HepG2 (cell line): ENCODE measurements at regions not wholly inside any gene's neighbourhood (a gene's known extent, or its start where the extent isn't known, plus 50 kb on each side); places are given as distances from the start of the nearest gene placed in this dataset.
A peak's percentile ranks its signal among the peaks of the same experiment; 100 is the strongest.

Experiments
- ATAC-seq: fragments of 200-7000 bp; cut with Tn5 transposase; 3 replicates; pipeline ENCODE4 v1.9.1; 2020; ENCODE audit warnings: mild to moderate bottlenecking, moderate library complexity
- BruUV-seq: library from RNA; stranded (reverse); fragments of 400-500 nt; replicated peaks from 2 replicates; lab custom pipeline; 2021; lab: Mats Ljungman, UMichigan
- CTCF ChIA-PET: fragments of 300-600 bp; formaldehyde crosslinking; extraction: SDS; loops from one replicate; lab custom pipeline; 2021; ENCODE audit warnings: low total read pairs, inconsistent platforms, low intra/inter-chr PET ratio; lab: Yijun Ruan, JAX
- POLR2A ChIA-PET: fragments of 350-600 bp; sonication (Branson Sonifier 250); formaldehyde crosslinking; loops from one replicate; lab custom pipeline; 2020; ENCODE audit warnings: antibody characterized with exemption, inconsistent platforms; lab: Yijun Ruan, JAX
- DNase-seq: peaks from one replicate; pipeline ENCODE4 v3.0.0-alpha.2; 2015; ENCODE audit warnings: low spot score
- FAIRE-seq: peaks from 3 replicates; lab custom pipeline; 2011; peaks lifted over from hg19 to GRCh38; lab: Jason Lieb, UNC
- H2AFZ ChIP-seq: one replicate; pipeline ENCODE4 v1.6.1; 2011; ENCODE audit warnings: low read length, inconsistent platforms
- H3K27ac ChIP-seq: fragments of 300-600 bp; 3 replicates; pipeline ENCODE4 v1.8.0; 2011; ENCODE audit warnings: mixed run types, mild to moderate bottlenecking, mixed read lengths, low read length, inconsistent platforms; ENCODE audit not compliant: insufficient read depth; ENCODE audit errors: extremely low read length
- H3K27me3 ChIP-seq, 2 experiments: fragments of 200-600 bp in 1 of 2; 2 replicates in 1 of 2; 3 replicates in 1 of 2; pipeline versions ENCODE4 v1.6.0 to v1.8.0; 2011; ENCODE audit warnings: low read length in 2 of 2, mild to moderate bottlenecking in 2 of 2, moderate library complexity in 2 of 2, inconsistent platforms in 1 of 2; ENCODE audit not compliant: insufficient read depth in 2 of 2, control insufficient read depth in 1 of 2
- H3K36me3 ChIP-seq, 2 experiments: fragments of 200-600 bp in 1 of 2; replicated peaks in 1 of 2; 2 replicates in 1 of 2; 3 replicates in 1 of 2; pipeline versions ENCODE4 v1.5.1 to v1.8.0; 2011; ENCODE audit warnings: low read length in 2 of 2, inconsistent platforms in 1 of 2; ENCODE audit not compliant: insufficient read depth in 2 of 2, control insufficient read depth in 1 of 2
- H3K4me1 ChIP-seq: 2 replicates; pipeline ENCODE4 v1.5.1; 2012; ENCODE audit warnings: low read length, inconsistent platforms; ENCODE audit not compliant: insufficient read depth
- H3K4me2 ChIP-seq: 2 replicates; pipeline ENCODE4 v1.6.0; 2011; ENCODE audit warnings: low read depth, low read length, inconsistent platforms
- H3K4me3 ChIP-seq, 3 experiments: fragments of 200-600 bp in 1 of 3; sonication (generic), shearing (Covaris generic) in 1 of 3; replicated peaks in 1 of 3; 2 replicates each; pipeline ENCODE4 v1.5.1; 2011 to 2016; ENCODE audit warnings: low read length in 3 of 3, inconsistent platforms in 2 of 3, low read depth in 2 of 3, mild to moderate bottlenecking in 2 of 3, control low read depth in 1 of 3, mixed read lengths in 1 of 3; ENCODE audit not compliant: insufficient read depth in 1 of 3
- H3K79me2 ChIP-seq: one replicate; pipeline ENCODE4 v1.6.1; 2011; ENCODE audit warnings: low read length, inconsistent platforms; ENCODE audit not compliant: insufficient read depth
- H3K9ac ChIP-seq: 2 replicates; pipeline ENCODE4 v1.6.0; 2011; ENCODE audit warnings: mild to moderate bottlenecking, low read depth, low read length, inconsistent platforms; ENCODE audit not compliant: insufficient read depth
- H3K9me3 ChIP-seq: 2 replicates; pipeline ENCODE4 v1.5.1; 2012; ENCODE audit warnings: mild to moderate bottlenecking, low read length
- H4K20me1 ChIP-seq: 2 replicates; pipeline ENCODE4 v1.6.0; 2011; ENCODE audit warnings: inconsistent platforms, mild to moderate bottlenecking, low read length, moderate library complexity; ENCODE audit not compliant: insufficient read depth
- CHD4 ChIP-seq: fragments of 200-600 bp; sonication (generic); IDR thresholded peaks from 2 replicates; pipeline ENCODE4 v1.7.0; 2017; ENCODE audit warnings: mild to moderate bottlenecking, low read length, borderline replicate concordance
- DNMT1 ChIP-seq: sonication (generic); formaldehyde crosslinking; IDR thresholded peaks from 2 replicates; pipeline ENCODE4 v1.5.1; 2020; ENCODE audit warnings: mild to moderate bottlenecking, missing genetic modification reagents
- HNF4G ChIP-seq, 2 experiments: sonication (generic) in 1 of 2; formaldehyde crosslinking in 1 of 2; IDR thresholded peaks; 2 replicates each; pipeline versions ENCODE4 v1.4.0 to v1.6.1; 2011 to 2020; ENCODE audit warnings: borderline replicate concordance in 2 of 2, low read depth in 2 of 2, mild to moderate bottlenecking in 2 of 2, low read length in 1 of 2, missing genetic modification reagents in 1 of 2, moderate library complexity in 1 of 2
- RFX1 ChIP-seq: fragments of 450-650 bp; IDR thresholded peaks from 2 replicates; pipeline ENCODE4 v1.6.1; 2017
- SMAD3 ChIP-seq: sonication (generic); formaldehyde crosslinking; IDR thresholded peaks from 2 replicates; pipeline ENCODE4 v1.4.0; 2020; ENCODE audit warnings: missing genetic modification reagents
- ZNF550 ChIP-seq: sonication (generic); formaldehyde crosslinking; IDR thresholded peaks from 2 replicates; pipeline ENCODE4 v1.4.0; 2020; ENCODE audit warnings: mild to moderate bottlenecking, missing genetic modification reagents, borderline replicate concordance
- ZNF569 ChIP-seq: sonication (generic); formaldehyde crosslinking; IDR thresholded peaks from 2 replicates; pipeline ENCODE4 v1.5.0; 2020; ENCODE audit warnings: mild to moderate bottlenecking, missing genetic modification reagents, moderate library complexity, borderline replicate concordance
- ZSCAN29 ChIP-seq: sonication (generic); formaldehyde crosslinking; conservative IDR thresholded peaks from 2 replicates; pipeline ENCODE4 v1.4.0; 2020; ENCODE audit warnings: mild to moderate bottlenecking, missing genetic modification reagents
- WGBS: methylation state at CpG from one replicate; pipeline ENCODE4 v1.1.6; 2017; ENCODE audit warnings: low lambda C conversion rate; 5-methylcytosine and 5-hydroxymethylcytosine counted together
- in situ Hi-C: cut with HindIII; loops from 2 replicates; pipeline ENCODE4 v1.10.0; 2017; ENCODE audit warnings: low pct_unique_long_range_greater_than_20kb; ENCODE audit not compliant: extremely low pct_ligation_motif_present
- intact Hi-C: fragments of 100-400 bp; cut with micrococcal nuclease; formaldehyde crosslinking; loops from one replicate; pipeline ENCODE4 v1.10.0; 2022; ENCODE audit not compliant: unreplicated experiment
- TF ChIP-seq, protein P1 (sequence below): sonication (generic); formaldehyde crosslinking; IDR thresholded peaks from 2 replicates; pipeline ENCODE4 v1.5.0; 2020; ENCODE audit warnings: mild to moderate bottlenecking, low read depth, missing genetic modification reagents, borderline replicate concordance

DNA sequence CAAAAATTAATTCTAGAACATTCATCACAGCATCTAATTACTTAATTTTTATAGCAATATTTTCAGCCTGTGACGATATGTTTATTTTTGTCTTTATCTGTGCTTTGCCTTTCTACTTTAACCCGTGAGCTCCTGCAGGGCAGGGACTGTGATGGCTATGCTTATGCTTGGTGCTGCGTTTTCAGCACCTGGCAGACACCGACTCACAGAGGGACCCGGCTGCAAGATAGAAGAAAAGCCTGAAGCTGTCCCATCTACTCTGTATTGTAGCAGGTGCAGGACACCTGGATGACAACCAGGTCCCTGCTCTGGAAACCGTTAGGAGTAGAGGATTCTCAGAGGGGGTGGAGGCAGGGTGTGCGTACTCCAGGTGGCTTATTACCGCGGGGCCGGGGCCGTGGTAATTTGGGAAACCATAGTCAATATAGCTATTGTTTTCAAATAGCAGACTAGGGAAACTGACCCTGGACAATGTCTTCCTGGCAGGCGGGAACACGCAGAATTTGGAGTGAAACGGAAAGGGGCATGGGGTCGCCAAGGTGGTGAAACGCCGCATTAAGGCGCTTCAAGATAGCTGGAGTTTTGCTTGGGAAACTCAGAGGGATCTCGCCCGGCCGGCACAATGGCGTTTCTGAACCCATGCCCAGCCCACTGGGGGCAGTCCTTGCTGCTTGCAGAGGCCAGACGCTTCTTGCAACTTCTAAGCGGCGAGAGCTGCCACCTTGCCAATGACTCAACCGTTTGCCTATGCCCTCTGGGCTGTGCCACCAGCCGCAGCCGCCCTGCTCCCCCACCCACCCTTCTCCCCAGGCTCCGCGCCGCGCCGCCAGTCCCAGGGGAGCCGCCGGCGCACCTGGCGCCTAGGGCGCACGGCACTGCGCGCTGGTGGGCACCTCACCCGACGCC lies 140.1 kb upstream of the PALM2AKAP2 start (continued):
- TF ChIP-seq, protein P1, sequence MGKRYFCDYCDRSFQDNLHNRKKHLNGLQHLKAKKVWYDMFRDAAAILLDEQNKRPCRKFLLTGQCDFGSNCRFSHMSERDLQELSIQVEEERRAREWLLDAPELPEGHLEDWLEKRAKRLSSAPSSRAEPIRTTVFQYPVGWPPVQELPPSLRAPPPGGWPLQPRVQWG (CRISPR knock-in tag) = no peak
- no peak for TF ChIP-seq SMAD3 (CRISPR knock-in tag)
- TF ChIP-seq ZNF550 (CRISPR knock-in tag) = no peak
- TF ChIP-seq DNMT1 = no peak
- TF ChIP-seq HNF4G (IDR thresholded peaks at IDR 0.05; ENCODE audit: borderline replicate concordance, low read depth, low read length) = no peak
- no peak for TF ChIP-seq HNF4G (CRISPR knock-in tag; IDR thresholded peaks at IDR 0.05; ENCODE audit: borderline replicate concordance, low read depth)
- no peak for TF ChIP-seq CHD4
- TF ChIP-seq ZNF569 = no peak

DNA sequence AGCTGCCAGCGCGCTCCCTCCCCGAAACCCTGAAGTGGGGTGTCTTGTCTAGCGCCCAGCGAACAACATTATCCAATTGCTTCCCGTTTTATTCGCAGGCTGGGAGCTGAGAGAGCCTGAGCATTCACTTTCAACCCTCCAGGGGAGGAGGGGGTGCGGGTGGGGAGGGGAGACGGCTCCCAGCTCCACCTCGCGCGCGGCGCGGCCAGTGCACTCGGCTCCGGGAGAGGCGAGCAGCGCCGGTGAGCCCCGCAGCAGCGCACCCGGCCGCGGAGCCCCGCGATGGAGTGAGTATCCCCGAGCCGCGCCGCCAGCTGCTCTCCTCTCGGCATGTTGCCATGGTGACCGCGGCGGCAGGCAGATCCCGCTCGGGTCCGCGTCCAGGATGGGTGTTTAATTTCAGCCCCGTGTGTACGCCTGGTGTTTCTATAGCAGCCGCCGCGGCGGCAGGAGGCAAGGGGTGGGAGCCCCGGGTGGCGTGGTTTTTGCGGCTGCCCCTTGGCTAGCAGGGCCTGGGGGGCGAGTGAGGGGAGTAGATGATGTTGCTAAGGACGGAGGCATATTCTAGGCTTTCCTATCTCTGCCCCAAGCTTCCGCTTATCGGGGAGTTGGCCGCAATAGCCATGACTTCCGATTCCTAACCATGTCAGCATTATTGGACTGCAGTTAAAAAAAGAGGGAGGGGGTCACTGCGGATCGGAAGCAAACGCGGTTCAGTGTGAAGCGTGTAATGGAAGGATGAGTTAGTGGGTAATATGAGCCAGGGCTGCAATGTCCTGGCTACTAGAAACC lies 139.2 kb upstream of the PALM2AKAP2 start:
- no peaks in the 10 kb centered on the region for H4K20me1 ChIP-seq
- WGBS = 19% methylated on average over 30 of the region's 59 CpGs
- intact Hi-C loops (no loop called here), in situ Hi-C loops (no loop called here)
- H3K9me3 ChIP-seq = no peaks in the 10 kb centered on the region
- no peaks in the 10 kb centered on the region for H3K4me1 ChIP-seq
- DNase-seq = no peak
- H2AFZ ChIP-seq = no peak overlapping the region
- peaks cover 5 to 38% of the 10 kb centered on the region in 2 experiments; a peak in 4 of 5 replicates for H3K27me3 ChIP-seq
- no TSS peak for BruUV-seq
- H3K4me2 ChIP-seq = no peak overlapping the region
- FAIRE-seq = no peak
- CTCF ChIA-PET = no interaction called here
- H3K79me2 ChIP-seq = no peaks in the 10 kb centered on the region
- no peak overlapping the region for H3K9ac ChIP-seq
- TF ChIP-seq ZSCAN29 (no peak), RFX1 (peak; percentile 23; the same call in 1 of the 2 replicates)
- no peak overlapping the region for H3K4me3 ChIP-seq
- no peak; the same call in 2 of the 3 replicates for ATAC-seq
- H3K36me3 ChIP-seq = no peaks in the 10 kb centered on the region
- no peak overlapping the region for H3K27ac ChIP-seq
- POLR2A ChIA-PET = no interaction called here
